IMR-90 (cell line): ENCODE measurements at regions not wholly inside any gene's neighbourhood (a gene's known extent, or its start where the extent isn't known, plus 50 kb on each side); places are given as distances from the start of the nearest gene placed in this dataset.

ENCODE experiments used
- ATAC-seq: fragments of 200-7000 bp; cut with Tn5 transposase; 2 replicates; pipeline ENCODE4 v1.9.1; 2020; ENCODE audit warnings: low read depth, mild to moderate bottlenecking, moderate library complexity
- BruUV-seq: library from RNA; stranded (reverse); fragments of 400-500 nt; replicated peaks from 2 replicates; lab custom pipeline; 2021; lab: Mats Ljungman, UMichigan
- CTCF ChIA-PET: fragments of 300-600 bp; formaldehyde crosslinking; extraction: SDS; loops from one replicate; lab custom pipeline; 2021; ENCODE audit warnings: antibody characterized with exemption; lab: Yijun Ruan, JAX
- POLR2A ChIA-PET: fragments of 300-600 bp; sonication (Branson Sonifier 250); formaldehyde crosslinking; loops from one replicate; lab custom pipeline; 2022; ENCODE audit warnings: antibody characterized with exemption; ENCODE audit not compliant: unreplicated experiment; lab: Charles Lee
- DNase-seq: peaks from one replicate; pipeline ENCODE4 v3.0.0; 2013
- H2AFZ ChIP-seq: replicated peaks from 2 replicates; pipeline ENCODE3; 2013; ENCODE audit warnings: low read length, mild to moderate bottlenecking; ENCODE audit not compliant: poor library complexity
- H2AK5ac ChIP-seq: 2 replicates; pipeline ENCODE4 v1.6.1; 2013; ENCODE audit warnings: low read depth, low read length, inconsistent platforms
- H2AK9ac ChIP-seq: replicated peaks from 2 replicates; pipeline ENCODE3; 2013; ENCODE audit warnings: mild to moderate bottlenecking, low read depth, low read length, moderate library complexity; ENCODE audit not compliant: poor library complexity
- H2BK120ac ChIP-seq: 2 replicates; pipeline ENCODE4 v1.6.1; 2013; ENCODE audit warnings: low read depth, low read length, inconsistent platforms
- H2BK15ac ChIP-seq: 3 replicates; pipeline ENCODE4 v1.6.1; 2013; ENCODE audit warnings: low read depth, low read length, inconsistent platforms
- H2BK20ac ChIP-seq: 2 replicates; pipeline ENCODE4 v1.6.1; 2013; ENCODE audit warnings: low read depth, mild to moderate bottlenecking, inconsistent platforms, low read length, moderate library complexity
- H2BK5ac ChIP-seq: 2 replicates; pipeline ENCODE4 v1.6.1; 2013; ENCODE audit warnings: mild to moderate bottlenecking, low read depth, low read length, inconsistent platforms; ENCODE audit not compliant: poor library complexity, severe bottlenecking
- H3K14ac ChIP-seq: replicated peaks from 2 replicates; pipeline ENCODE4 v1.6.1; 2013; ENCODE audit warnings: low read depth, low read length, inconsistent platforms
- H3K18ac ChIP-seq: 2 replicates; pipeline ENCODE4 v1.6.1; 2013; ENCODE audit warnings: low read depth, low read length, control low read depth
- H3K23ac ChIP-seq: 2 replicates; pipeline ENCODE4 v1.6.1; 2013; ENCODE audit warnings: low read depth, low read length, inconsistent platforms
- H3K27ac ChIP-seq: 2 replicates; pipeline ENCODE4 v1.5.1; 2013; ENCODE audit warnings: mild to moderate bottlenecking, control low read depth, low read length; ENCODE audit not compliant: insufficient read depth
- H3K27me3 ChIP-seq: 2 replicates; pipeline ENCODE4 v1.6.1; 2013; ENCODE audit warnings: low read length; ENCODE audit not compliant: control insufficient read depth, insufficient read depth
- H3K36me3 ChIP-seq: 2 replicates; pipeline ENCODE4 v1.6.1; 2013; ENCODE audit warnings: low read length, mixed read lengths; ENCODE audit not compliant: control insufficient read depth, insufficient read depth
- H3K4ac ChIP-seq: 2 replicates; pipeline ENCODE4 v1.6.1; 2013; ENCODE audit warnings: low read depth, low read length, inconsistent platforms
- H3K4me1 ChIP-seq: 2 replicates; pipeline ENCODE4 v1.6.1; 2013; ENCODE audit warnings: low read length, mixed read lengths; ENCODE audit not compliant: control insufficient read depth, insufficient read depth
- H3K4me2 ChIP-seq: 2 replicates; pipeline ENCODE4 v1.6.1; 2013; ENCODE audit warnings: low read depth, mild to moderate bottlenecking, control low read depth, low read length, moderate library complexity
- H3K4me3 ChIP-seq: 2 replicates; pipeline ENCODE4 v1.5.1; 2013; ENCODE audit warnings: low read depth, mild to moderate bottlenecking, control low read depth, low read length, moderate library complexity; ENCODE audit not compliant: insufficient read depth
- H3K56ac ChIP-seq: 2 replicates; pipeline ENCODE4 v1.6.1; 2013; ENCODE audit warnings: low read length, inconsistent platforms; ENCODE audit not compliant: insufficient read depth; ENCODE audit errors: extremely low read depth
- H3K79me1 ChIP-seq, 2 experiments: 2 replicates each; pipeline ENCODE4 v1.6.1; 2013; ENCODE audit warnings: low read length in 2 of 2, inconsistent platforms in 1 of 2, low read depth in 1 of 2
- H3K9ac ChIP-seq: 2 replicates; pipeline ENCODE4 v1.6.1; 2013; ENCODE audit warnings: low read depth, low read length, control low read depth
- H3K9me1 ChIP-seq: 2 replicates; pipeline ENCODE4 v1.6.1; 2013; ENCODE audit warnings: low read length, inconsistent platforms; ENCODE audit not compliant: insufficient read depth
- H3K9me3 ChIP-seq: 2 replicates; pipeline ENCODE4 v1.6.1; 2013; ENCODE audit warnings: low read length; ENCODE audit not compliant: control insufficient read depth, insufficient read depth
- H4K20me1 ChIP-seq: 2 replicates; pipeline ENCODE4 v1.6.1; 2013; ENCODE audit warnings: low read length, inconsistent platforms; ENCODE audit not compliant: insufficient read depth
- H4K5ac ChIP-seq: 2 replicates; pipeline ENCODE4 v1.6.1; 2013; ENCODE audit warnings: mild to moderate bottlenecking, low read depth, low read length, control low read depth
- H4K8ac ChIP-seq, 2 experiments: 2 replicates each; pipeline ENCODE4 v1.6.1; 2013; ENCODE audit warnings: low read depth in 2 of 2, low read length in 2 of 2, control low read depth in 1 of 2, inconsistent platforms in 1 of 2
- H4K91ac ChIP-seq: 2 replicates; pipeline ENCODE4 v1.6.1; 2013; ENCODE audit warnings: low read depth, low read length, inconsistent platforms; ENCODE audit not compliant: insufficient read depth
- BHLHE40 ChIP-seq: fragments of 150-350 bp; IDR thresholded peaks from 2 replicates; pipeline ENCODE4 v1.6.1; 2016; ENCODE audit warnings: mild to moderate bottlenecking, low read depth, low read length
- CHD1 ChIP-seq: IDR thresholded peaks from 2 replicates; pipeline ENCODE4 v1.6.1; 2012; ENCODE audit warnings: low read depth, low read length, improper control_type of control experiment
- CTCF ChIP-seq: conservative IDR thresholded peaks from 2 replicates; pipeline ENCODE4 v1.5.1; 2012; ENCODE audit warnings: mild to moderate bottlenecking, low read depth, low read length, improper control_type of control experiment
- ELK1 ChIP-seq: fragments of 150-350 bp; IDR thresholded peaks from 2 replicates; pipeline ENCODE4 v1.6.1; 2016; ENCODE audit warnings: low read depth, mild to moderate bottlenecking, low read length, moderate library complexity, borderline replicate concordance
- MXI1 ChIP-seq: IDR thresholded peaks from 2 replicates; pipeline ENCODE4 v1.6.1; 2012; ENCODE audit warnings: low read depth, mild to moderate bottlenecking, low read length, moderate library complexity, borderline replicate concordance
- NFE2L2 ChIP-seq: fragments of 150-350 bp; IDR thresholded peaks from 2 replicates; pipeline ENCODE4 v1.6.1; 2016; ENCODE audit warnings: low read depth, mild to moderate bottlenecking, low read length
- POLR2A ChIP-seq: IDR thresholded peaks from 2 replicates; pipeline ENCODE4 v1.6.1; 2012; ENCODE audit warnings: mild to moderate bottlenecking, low read depth, low read length
- RAD21 ChIP-seq: IDR thresholded peaks from 2 replicates; pipeline ENCODE4 v1.6.1; 2012; ENCODE audit warnings: low read length, improper control_type of control experiment
- RCOR1 ChIP-seq: IDR thresholded peaks from 2 replicates; pipeline ENCODE4 v1.6.1; 2012; ENCODE audit warnings: mild to moderate bottlenecking, low read length, improper control_type of control experiment; ENCODE audit not compliant: insufficient replicate concordance
- WGBS, 2 experiments: methylation state at CpG; one replicate each; pipeline versions ENCODE4 v1.1.5 to v1.1.7; 2013; ENCODE audit warnings: missing lambda C conversion rate in 2 of 2; ENCODE audit not compliant: insufficient read length in 1 of 2; ENCODE audit errors: extremely low coverage in 2 of 2; 5-methylcytosine and 5-hydroxymethylcytosine counted together
- dilution Hi-C: fragments of 300-500 bp; cut with HindIII; formaldehyde crosslinking; loops from one replicate; pipeline ENCODE4 v1.14.3; 2018; ENCODE audit warnings: low sequenced_read_pairs; ENCODE audit not compliant: unreplicated experiment
- in situ Hi-C: fragments of 300-500 bp; cut with MboI; formaldehyde crosslinking; loops from 3 replicates; pipeline ENCODE4 v1.14.3; 2019; ENCODE audit warnings: low sequenced_read_pairs, inconsistent platforms, mixed read lengths
- intact Hi-C: fragments of 100-400 bp; cut with micrococcal nuclease; formaldehyde crosslinking; loops from 2 replicates; pipeline ENCODE4 v1.10.0; 2022
- TF ChIP-seq, protein P1 (sequence below): fragments of 150-350 bp; IDR thresholded peaks from 2 replicates; pipeline ENCODE4 v1.6.1; 2017; ENCODE audit warnings: mild to moderate bottlenecking, antibody characterized with exemption, low read length, low read depth

- Histone ChIP-seq H3K9me3 (no peaks in the 10 kb centered on the region), H3K4ac (no peak overlapping the region), H2BK120ac (no peak overlapping the region), H4K5ac (no peak overlapping the region), H4K91ac (no peak overlapping the region), H2AK5ac (no peak overlapping the region), H3K79me1 (no peaks in the 10 kb centered on the region), H2AK9ac (no peak overlapping the region), H3K27ac (no peak overlapping the region), H3K4me2 (no peak overlapping the region), H3K18ac (no peak overlapping the region), H3K36me3 (no peaks in the 10 kb centered on the region), H4K20me1 (no peaks in the 10 kb centered on the region), H2BK20ac (no peak overlapping the region), H3K9ac (no peak overlapping the region), H3K9me1 (no peaks in the 10 kb centered on the region), H2AFZ (no peak overlapping the region), H3K23ac (no peak overlapping the region), H3K4me3 (no peak overlapping the region), H3K4me1 (no peaks in the 10 kb centered on the region), H3K27me3 (no peaks in the 10 kb centered on the region; the same call in 1 of the 2 replicates), H2BK15ac (no peak overlapping the region), H4K8ac (no peak overlapping the region), H3K56ac (no peak overlapping the region), H3K14ac (no peak overlapping the region), H2BK5ac (no peak overlapping the region)
- dilution Hi-C loops: no loop called here
- no CpG with 5 or more reads among the region's 3 CpGs for WGBS, 2 experiments
- BruUV-seq: no TSS peak
- DNase-seq (no peak), ATAC-seq (no peak)
- CTCF ChIA-PET: no interaction called here
- POLR2A ChIA-PET: no interaction called here
- TF ChIP-seq NFE2L2: no peak
- no peak for TF ChIP-seq RCOR1
- no peak for TF ChIP-seq RAD21
- TF ChIP-seq CHD1: no peak
- TF ChIP-seq BHLHE40: no peak
- no peak for TF ChIP-seq CTCF
- TF ChIP-seq MXI1: no peak
- TF ChIP-seq ELK1: no peak
- TF ChIP-seq, protein P1, sequence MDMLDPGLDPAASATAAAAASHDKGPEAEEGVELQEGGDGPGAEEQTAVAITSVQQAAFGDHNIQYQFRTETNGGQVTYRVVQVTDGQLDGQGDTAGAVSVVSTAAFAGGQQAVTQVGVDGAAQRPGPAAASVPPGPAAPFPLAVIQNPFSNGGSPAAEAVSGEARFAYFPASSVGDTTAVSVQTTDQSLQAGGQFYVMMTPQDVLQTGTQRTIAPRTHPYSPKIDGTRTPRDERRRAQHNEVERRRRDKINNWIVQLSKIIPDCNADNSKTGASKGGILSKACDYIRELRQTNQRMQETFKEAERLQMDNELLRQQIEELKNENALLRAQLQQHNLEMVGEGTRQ: no peak
- TF ChIP-seq POLR2A: no peak
- intact Hi-C loops: no loop called here
- in situ Hi-C loops: no loop called here
Measured at GRCh38 chr16:49049644-49050043, 232.0 kb downstream of the CBLN1 start.
